ENCODE measurements at regions not wholly inside any gene's neighbourhood (a gene's known extent, or its start where the extent isn't known, plus 50 kb on each side); places are given as distances from the start of the nearest gene placed in this dataset.
A peak's percentile ranks its signal among the peaks of the same experiment; 100 is the strongest.

- no TSS peak for BruUV-seq (replicated peaks)
- Mint-ChIP-seq H3K27ac (ENCODE audit: unreplicated experiment) (no peak overlapping the region), H3K27me3 (ENCODE audit: unreplicated experiment) (peaks cover 9% of the 10 kb centered on the region), H3K4me1 (ENCODE audit: low read depth, unreplicated experiment) (no peaks in the 10 kb centered on the region), H3K36me3 (ENCODE audit: insufficient read depth, unreplicated experiment) (no peaks in the 10 kb centered on the region), H3K4me3 (ENCODE audit: low read depth, unreplicated experiment) (no peak overlapping the region), H3K9me3 (ENCODE audit: low read depth, unreplicated experiment) (no peaks in the 10 kb centered on the region)
- CTCF ChIA-PET = no interaction called here
- TF ChIP-seq CTCF (IDR thresholded peaks at IDR 0.05; ENCODE audit: unreplicated experiment) = no peak
- intact Hi-C loops (cut with micrococcal nuclease; ENCODE audit: unreplicated experiment) = loop anchor here (5.0 kb wide), 1 partner anchor 398 kb away; the partner anchor contains the start of gene EPHA4
- no peak for DNase-seq
Observed at GRCh38 chr2:221970389-221970788, 328.4 kb downstream of the PAX3 start.

GRCh38 chr2:221969830-221970144 lies 329.0 kb downstream of the PAX3 start:
- no peak for DNase-seq
- H3K4me1 Mint-ChIP-seq (ENCODE audit: low read depth, unreplicated experiment) = no peaks in the 10 kb centered on the region
- H3K4me3 Mint-ChIP-seq (ENCODE audit: low read depth, unreplicated experiment) = no peak overlapping the region
- no peaks in the 10 kb centered on the region for H3K36me3 Mint-ChIP-seq (ENCODE audit: insufficient read depth, unreplicated experiment)
- no peak for TF ChIP-seq CTCF (IDR thresholded peaks at IDR 0.05; ENCODE audit: unreplicated experiment)
- H3K27me3 Mint-ChIP-seq (ENCODE audit: unreplicated experiment) = peaks cover 9% of the 10 kb centered on the region
- intact Hi-C loops (cut with micrococcal nuclease; ENCODE audit: unreplicated experiment) = loop anchor here (2.0 to 10.0 kb wide), 5 partner anchors 332 to 1805 kb away; partner anchors contain the start of gene EPHA4
- CTCF ChIA-PET = no interaction called here
- no peak overlapping the region for H3K27ac Mint-ChIP-seq (ENCODE audit: unreplicated experiment)
- BruUV-seq (replicated peaks) = no TSS peak
- no peaks in the 10 kb centered on the region for H3K9me3 Mint-ChIP-seq (ENCODE audit: low read depth, unreplicated experiment)

DNA sequence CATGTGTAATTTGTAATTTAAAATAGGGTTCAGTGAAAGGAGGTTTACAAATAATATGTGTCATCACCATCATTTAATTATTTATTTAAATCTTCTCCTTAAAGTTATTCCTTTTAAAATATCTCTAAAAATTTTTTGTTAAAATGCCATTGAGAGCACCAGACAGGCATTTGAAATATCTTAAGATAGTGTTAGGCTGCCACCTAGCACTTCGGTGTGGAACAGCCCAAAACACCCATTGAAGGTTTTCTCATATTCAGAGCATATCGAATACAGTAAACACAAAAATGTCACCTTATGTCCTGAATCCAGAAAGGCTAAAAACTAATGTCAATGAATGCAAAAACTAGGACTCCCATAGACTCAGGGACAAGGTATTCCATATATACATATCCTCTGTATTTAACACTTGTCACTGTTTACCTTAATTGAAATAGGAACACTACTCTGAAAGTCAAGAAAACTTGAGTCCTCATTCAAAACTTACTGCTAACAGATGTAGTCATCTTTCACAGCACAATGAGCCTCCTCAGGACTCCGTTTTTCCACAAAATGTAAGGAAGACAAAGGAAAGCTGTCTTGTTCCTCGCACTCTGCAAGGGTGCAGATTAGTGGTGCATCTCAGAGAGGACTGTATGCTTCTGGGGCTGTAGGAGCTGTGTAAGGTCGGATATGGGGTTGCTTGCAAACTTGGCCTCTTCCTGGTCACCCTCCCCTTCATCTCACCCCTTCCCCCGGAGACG lies 329.5 kb downstream of the PAX3 start:
- Mint-ChIP-seq H3K9me3 (ENCODE audit: low read depth, unreplicated experiment) (no peaks in the 10 kb centered on the region), H3K36me3 (ENCODE audit: insufficient read depth, unreplicated experiment) (no peaks in the 10 kb centered on the region), H3K27me3 (ENCODE audit: unreplicated experiment) (peaks cover 9% of the 10 kb centered on the region), H3K27ac (ENCODE audit: unreplicated experiment) (no peak overlapping the region), H3K4me3 (ENCODE audit: low read depth, unreplicated experiment) (no peak overlapping the region), H3K4me1 (ENCODE audit: low read depth, unreplicated experiment) (no peaks in the 10 kb centered on the region)
- peak; percentile 65 for TF ChIP-seq CTCF (IDR thresholded peaks at IDR 0.05; ENCODE audit: unreplicated experiment)
- intact Hi-C loops (cut with micrococcal nuclease; ENCODE audit: unreplicated experiment) = loop anchor here (2.0 to 10.0 kb wide), 4 partner anchors 332 to 1804 kb away; no protein-coding TSS in a partner anchor
- no TSS peak for BruUV-seq (replicated peaks)
- CTCF ChIA-PET = no interaction called here
- DNase-seq = peak; percentile 38

GRCh38 chr2:221962186-221962585 lies 336.6 kb downstream of the PAX3 start:
- Mint-ChIP-seq H3K27ac (ENCODE audit: unreplicated experiment) (no peak overlapping the region), H3K4me3 (ENCODE audit: low read depth, unreplicated experiment) (no peak overlapping the region), H3K9me3 (ENCODE audit: low read depth, unreplicated experiment) (no peaks in the 10 kb centered on the region), H3K4me1 (ENCODE audit: low read depth, unreplicated experiment) (no peaks in the 10 kb centered on the region), H3K36me3 (ENCODE audit: insufficient read depth, unreplicated experiment) (no peaks in the 10 kb centered on the region), H3K27me3 (ENCODE audit: unreplicated experiment) (no peaks in the 10 kb centered on the region)
- CTCF ChIA-PET = no interaction called here
- intact Hi-C loops (cut with micrococcal nuclease; ENCODE audit: unreplicated experiment) = loop anchor here (10.0 kb wide), 1 partner anchor 1267 kb away; no protein-coding TSS in a partner anchor
- no peak for DNase-seq
- BruUV-seq (replicated peaks) = no TSS peak
- no peak for TF ChIP-seq CTCF (IDR thresholded peaks at IDR 0.05; ENCODE audit: unreplicated experiment)

Data from Calu3 (cell line).